GM12878 (cell line): ENCODE measurements at regions not wholly inside any gene's neighbourhood (a gene's known extent, or its start where the extent isn't known, plus 50 kb on each side); places are given as distances from the start of the nearest gene placed in this dataset.

Experiments
- ATAC-seq: fragments of 200-7000 bp; cut with Tn5 transposase; 3 replicates; pipeline ENCODE4 v1.9.1; 2020; ENCODE audit warnings: mild to moderate bottlenecking, moderate library complexity
- BruUV-seq: library from RNA; stranded (reverse); fragments of 400-500 nt; replicated peaks from 2 replicates; lab custom pipeline; 2021; lab: Mats Ljungman, UMichigan
- CTCF ChIA-PET: fragments of 300-600 bp; sonication (Branson Sonifier 250); formaldehyde crosslinking; extraction: SDS; loops from one replicate; lab custom pipeline; 2021; ENCODE audit warnings: inconsistent platforms; lab: Yijun Ruan, JAX
- POLR2A ChIA-PET: fragments of 350-600 bp; formaldehyde crosslinking; extraction: SDS; loops from one replicate; lab custom pipeline; 2021; ENCODE audit warnings: inconsistent platforms; lab: Charles Lee
- RAD21 ChIA-PET: fragments of 300-600 bp; sonication (Branson Sonifier 250); formaldehyde crosslinking; loops from one replicate; lab custom pipeline; 2023; ENCODE audit warnings: antibody characterized with exemption; ENCODE audit not compliant: unreplicated experiment; lab: Charles Lee
- SMC1A ChIA-PET: fragments of 300-600 bp; sonication (Branson Sonifier 250); formaldehyde crosslinking; loops from one replicate; lab custom pipeline; 2023; ENCODE audit not compliant: unreplicated experiment, uncharacterized antibody; lab: Charles Lee
- DNase-seq: peaks from one replicate; pipeline ENCODE4 v3.0.0-alpha.2; 2011; ENCODE audit warnings: low read depth, low spot score
- FAIRE-seq: peaks from 3 replicates; lab custom pipeline; 2011; peaks lifted over from hg19 to GRCh38; lab: Jason Lieb, UNC
- H2AFZ ChIP-seq: 2 replicates; pipeline ENCODE4 v1.6.0; 2011; ENCODE audit warnings: low read depth, low read length, control low read depth; ENCODE audit not compliant: control insufficient read depth
- H3K27ac ChIP-seq: 2 replicates; pipeline ENCODE4 v1.5.1; 2011; ENCODE audit warnings: control low read depth; ENCODE audit not compliant: control insufficient read depth, insufficient read depth
- H3K27me3 ChIP-seq, 2 experiments: replicated peaks in 1 of 2; 2 replicates each; pipeline versions ENCODE4 v1.6.0 to v1.6.1; 2011; ENCODE audit warnings: low read length in 1 of 2; ENCODE audit not compliant: control insufficient read depth in 2 of 2, insufficient read depth in 2 of 2
- H3K36me3 ChIP-seq, 2 experiments: 2 replicates each; pipeline ENCODE4 v1.5.1; 2011; ENCODE audit warnings: low read length in 1 of 2; ENCODE audit not compliant: control insufficient read depth in 2 of 2, insufficient read depth in 2 of 2
- H3K4me1 ChIP-seq: 2 replicates; pipeline ENCODE4 v1.6.1; 2011; ENCODE audit warnings: mild to moderate bottlenecking, low read length, moderate library complexity, mixed read lengths; ENCODE audit not compliant: control insufficient read depth, insufficient read depth
- H3K4me2 ChIP-seq: 2 replicates; pipeline ENCODE4 v1.6.0; 2011; ENCODE audit warnings: control low read depth; ENCODE audit not compliant: control insufficient read depth, insufficient read depth
- H3K4me3 ChIP-seq: fragments of 200-600 bp; sonication (generic); 2 replicates; pipeline ENCODE4 v1.5.1; 2016
- H3K79me2 ChIP-seq: 2 replicates; pipeline ENCODE4 v1.6.0; 2011; ENCODE audit warnings: low read length; ENCODE audit not compliant: control insufficient read depth, insufficient read depth
- H3K9ac ChIP-seq: 2 replicates; pipeline ENCODE4 v1.8.0; 2011; ENCODE audit warnings: low read length, control low read depth, mixed read lengths; ENCODE audit not compliant: control insufficient read depth, insufficient read depth
- H3K9me3 ChIP-seq: replicated peaks from 3 replicates; pipeline ENCODE4 v1.5.1; 2011; ENCODE audit warnings: mild to moderate bottlenecking, low read length; ENCODE audit not compliant: control insufficient read depth, insufficient read depth
- H4K20me1 ChIP-seq: 2 replicates; pipeline ENCODE4 v1.6.0; 2011; ENCODE audit not compliant: control insufficient read depth, insufficient read depth
- ASH2L ChIP-seq: fragments of 300-600, 200-600 bp; sonication (generic); IDR thresholded peaks from 2 replicates; pipeline ENCODE4 v1.6.1; 2017; ENCODE audit warnings: low read depth, mild to moderate bottlenecking, borderline replicate concordance
- BACH1 ChIP-seq: fragments of 450-650 bp; IDR thresholded peaks from 2 replicates; pipeline ENCODE4 v1.6.1; 2017; ENCODE audit warnings: mild to moderate bottlenecking, borderline replicate concordance
- CBX3 ChIP-seq: fragments of 200-600 bp; sonication (generic); IDR thresholded peaks from 2 replicates; pipeline ENCODE4 v1.6.1; 2016; ENCODE audit warnings: low read depth, borderline replicate concordance
- FOXM1 ChIP-seq: IDR thresholded peaks from 2 replicates; pipeline ENCODE4 v1.6.1; 2012; ENCODE audit warnings: low read depth, mild to moderate bottlenecking, inconsistent platforms, low read length, moderate library complexity
- HDAC2 ChIP-seq: fragments of 200-600 bp; sonication (generic); IDR thresholded peaks from 2 replicates; pipeline ENCODE4 v1.6.1; 2017
- HSF1 ChIP-seq: fragments of 150-350 bp; IDR thresholded peaks from 2 replicates; pipeline ENCODE4 v1.6.1; 2014; ENCODE audit warnings: mild to moderate bottlenecking, low read depth, low read length
- IKZF1 ChIP-seq: fragments of 450-650 bp; conservative IDR thresholded peaks from 2 replicates; pipeline ENCODE4 v1.6.1; 2017; ENCODE audit warnings: antibody characterized with exemption, mild to moderate bottlenecking
- KAT2A ChIP-seq: conservative IDR thresholded peaks from 2 replicates; pipeline ENCODE4 v1.6.1; 2011; ENCODE audit warnings: low read depth, low read length; ENCODE audit not compliant: control insufficient read depth
- MEF2A ChIP-seq: IDR thresholded peaks from 2 replicates; pipeline ENCODE4 v1.6.1; 2011; ENCODE audit warnings: low read depth, mild to moderate bottlenecking, low read length, moderate library complexity; ENCODE audit not compliant: insufficient read depth
- POLR2A ChIP-seq: IDR thresholded peaks from 2 replicates; pipeline ENCODE4 v1.6.1; 2011; ENCODE audit warnings: low read depth, mild to moderate bottlenecking, low read length
- RBBP5 ChIP-seq: fragments of 200-600 bp; sonication (generic); conservative IDR thresholded peaks from 2 replicates; pipeline ENCODE4 v1.6.1; 2016
- RUNX3 ChIP-seq: IDR thresholded peaks from 2 replicates; pipeline ENCODE4 v1.6.1; 2012; ENCODE audit warnings: low read length, inconsistent platforms
- SMC3 ChIP-seq: IDR thresholded peaks from 2 replicates; pipeline ENCODE4 v1.6.1; 2011; ENCODE audit warnings: low read length, improper control_type of control experiment, borderline replicate concordance
- SPI1 ChIP-seq: IDR thresholded peaks from 2 replicates; pipeline ENCODE4 v1.6.1; 2011; ENCODE audit warnings: low read depth, mild to moderate bottlenecking, low read length, moderate library complexity, borderline replicate concordance; ENCODE audit not compliant: insufficient read depth
- WRNIP1 ChIP-seq: IDR thresholded peaks from 2 replicates; pipeline ENCODE4 v1.6.1; 2011; ENCODE audit warnings: low read depth, low read length, improper control_type of control experiment, borderline replicate concordance
- WGBS: methylation state at CpG from one replicate; pipeline ENCODE4 v1.1.6; 2016; ENCODE audit warnings: low lambda C conversion rate; ENCODE audit not compliant: insufficient replicate concordance, insufficient coverage; ENCODE audit errors: missing lambda C conversion rate; 5-methylcytosine and 5-hydroxymethylcytosine counted together
- in situ Hi-C: fragments of 300-500 bp; cut with MboI; formaldehyde crosslinking; loops from 9 replicates; pipeline ENCODE4 v1.14.3; 2018; ENCODE audit warnings: mixed read lengths
- intact Hi-C: fragments of 100-400 bp; cut with micrococcal nuclease; formaldehyde crosslinking; loops from one replicate; pipeline ENCODE4 v1.14.2; 2022; ENCODE audit not compliant: unreplicated experiment
- TF ChIP-seq, protein P1 (sequence below): fragments of 450-650 bp; IDR thresholded peaks from 2 replicates; pipeline ENCODE4 v1.6.1; 2016; ENCODE audit warnings: mild to moderate bottlenecking
- TF ChIP-seq, protein P2 (sequence below): fragments of 450-650 bp; IDR thresholded peaks from 2 replicates; pipeline ENCODE4 v1.6.1; 2017; ENCODE audit warnings: mild to moderate bottlenecking
- TF ChIP-seq, protein P3 (sequence below): fragments of 450-650 bp; IDR thresholded peaks from 2 replicates; pipeline ENCODE4 v1.6.1; 2017; ENCODE audit warnings: mild to moderate bottlenecking, moderate library complexity

- SMC1A ChIA-PET, result no interaction called here
- CTCF ChIA-PET, result no interaction called here
- Histone ChIP-seq H3K79me2 (no peaks in the 10 kb centered on the region), H3K27me3 (peaks cover 0 to 2% of the 10 kb centered on the region in 2 experiments; a peak in 1 of 4 replicates), H3K9me3 (no peaks in the 10 kb centered on the region), H3K4me2 (no peak overlapping the region), H2AFZ (no peak overlapping the region), H4K20me1 (no peaks in the 10 kb centered on the region), H3K9ac (no peak overlapping the region), H3K36me3 (no peaks in the 10 kb centered on the region), H3K27ac (no peak overlapping the region), H3K4me3 (no peak overlapping the region), H3K4me1 (no peaks in the 10 kb centered on the region)
- intact Hi-C loops (no loop called here), in situ Hi-C loops (no loop called here)
- POLR2A ChIA-PET, result no interaction called here
- ATAC-seq (no peak), DNase-seq (no peak), FAIRE-seq (no peak)
- WGBS, result 16% methylated on average over 3 of the region's 3 CpGs
- no TSS peak for BruUV-seq
- RAD21 ChIA-PET, result no interaction called here
- TF ChIP-seq BACH1 (no peak), POLR2A (no peak), ASH2L (no peak), FOXM1 (no peak), RBBP5 (no peak), CBX3 (no peak), IKZF1 (no peak), MEF2A (no peak), RUNX3 (no peak), KAT2A (no peak), SPI1 (no peak), HSF1 (no peak), SMC3 (no peak), HDAC2 (no peak), WRNIP1 (no peak)
- TF ChIP-seq, protein P1, sequence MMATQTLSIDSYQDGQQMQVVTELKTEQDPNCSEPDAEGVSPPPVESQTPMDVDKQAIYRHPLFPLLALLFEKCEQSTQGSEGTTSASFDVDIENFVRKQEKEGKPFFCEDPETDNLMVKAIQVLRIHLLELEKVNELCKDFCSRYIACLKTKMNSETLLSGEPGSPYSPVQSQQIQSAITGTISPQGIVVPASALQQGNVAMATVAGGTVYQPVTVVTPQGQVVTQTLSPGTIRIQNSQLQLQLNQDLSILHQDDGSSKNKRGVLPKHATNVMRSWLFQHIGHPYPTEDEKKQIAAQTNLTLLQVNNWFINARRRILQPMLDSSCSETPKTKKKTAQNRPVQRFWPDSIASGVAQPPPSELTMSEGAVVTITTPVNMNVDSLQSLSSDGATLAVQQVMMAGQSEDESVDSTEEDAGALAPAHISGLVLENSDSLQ, result no peak
- TF ChIP-seq, protein P2, sequence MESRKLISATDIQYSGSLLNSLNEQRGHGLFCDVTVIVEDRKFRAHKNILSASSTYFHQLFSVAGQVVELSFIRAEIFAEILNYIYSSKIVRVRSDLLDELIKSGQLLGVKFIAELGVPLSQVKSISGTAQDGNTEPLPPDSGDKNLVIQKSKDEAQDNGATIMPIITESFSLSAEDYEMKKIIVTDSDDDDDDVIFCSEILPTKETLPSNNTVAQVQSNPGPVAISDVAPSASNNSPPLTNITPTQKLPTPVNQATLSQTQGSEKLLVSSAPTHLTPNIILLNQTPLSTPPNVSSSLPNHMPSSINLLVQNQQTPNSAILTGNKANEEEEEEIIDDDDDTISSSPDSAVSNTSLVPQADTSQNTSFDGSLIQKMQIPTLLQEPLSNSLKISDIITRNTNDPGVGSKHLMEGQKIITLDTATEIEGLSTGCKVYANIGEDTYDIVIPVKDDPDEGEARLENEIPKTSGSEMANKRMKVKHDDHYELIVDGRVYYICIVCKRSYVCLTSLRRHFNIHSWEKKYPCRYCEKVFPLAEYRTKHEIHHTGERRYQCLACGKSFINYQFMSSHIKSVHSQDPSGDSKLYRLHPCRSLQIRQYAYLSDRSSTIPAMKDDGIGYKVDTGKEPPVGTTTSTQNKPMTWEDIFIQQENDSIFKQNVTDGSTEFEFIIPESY, result no peak
- TF ChIP-seq, protein P3, sequence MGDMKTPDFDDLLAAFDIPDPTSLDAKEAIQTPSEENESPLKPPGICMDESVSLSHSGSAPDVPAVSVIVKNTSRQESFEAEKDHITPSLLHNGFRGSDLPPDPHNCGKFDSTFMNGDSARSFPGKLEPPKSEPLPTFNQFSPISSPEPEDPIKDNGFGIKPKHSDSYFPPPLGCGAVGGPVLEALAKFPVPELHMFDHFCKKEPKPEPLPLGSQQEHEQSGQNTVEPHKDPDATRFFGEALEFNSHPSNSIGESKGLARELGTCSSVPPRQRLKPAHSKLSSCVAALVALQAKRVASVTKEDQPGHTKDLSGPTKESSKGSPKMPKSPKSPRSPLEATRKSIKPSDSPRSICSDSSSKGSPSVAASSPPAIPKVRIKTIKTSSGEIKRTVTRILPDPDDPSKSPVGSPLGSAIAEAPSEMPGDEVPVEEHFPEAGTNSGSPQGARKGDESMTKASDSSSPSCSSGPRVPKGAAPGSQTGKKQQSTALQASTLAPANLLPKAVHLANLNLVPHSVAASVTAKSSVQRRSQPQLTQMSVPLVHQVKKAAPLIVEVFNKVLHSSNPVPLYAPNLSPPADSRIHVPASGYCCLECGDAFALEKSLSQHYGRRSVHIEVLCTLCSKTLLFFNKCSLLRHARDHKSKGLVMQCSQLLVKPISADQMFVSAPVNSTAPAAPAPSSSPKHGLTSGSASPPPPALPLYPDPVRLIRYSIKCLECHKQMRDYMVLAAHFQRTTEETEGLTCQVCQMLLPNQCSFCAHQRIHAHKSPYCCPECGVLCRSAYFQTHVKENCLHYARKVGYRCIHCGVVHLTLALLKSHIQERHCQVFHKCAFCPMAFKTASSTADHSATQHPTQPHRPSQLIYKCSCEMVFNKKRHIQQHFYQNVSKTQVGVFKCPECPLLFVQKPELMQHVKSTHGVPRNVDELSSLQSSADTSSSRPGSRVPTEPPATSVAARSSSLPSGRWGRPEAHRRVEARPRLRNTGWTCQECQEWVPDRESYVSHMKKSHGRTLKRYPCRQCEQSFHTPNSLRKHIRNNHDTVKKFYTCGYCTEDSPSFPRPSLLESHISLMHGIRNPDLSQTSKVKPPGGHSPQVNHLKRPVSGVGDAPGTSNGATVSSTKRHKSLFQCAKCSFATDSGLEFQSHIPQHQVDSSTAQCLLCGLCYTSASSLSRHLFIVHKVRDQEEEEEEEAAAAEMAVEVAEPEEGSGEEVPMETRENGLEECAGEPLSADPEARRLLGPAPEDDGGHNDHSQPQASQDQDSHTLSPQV, result no peak
Observed at GRCh38 chr14:38877744-38878388, 225.2 kb downstream of the SEC23A start.
